K562 (cell line): ENCODE measurements at regions not wholly inside any gene's neighbourhood (a gene's known extent, or its start where the extent isn't known, plus 50 kb on each side); places are given as distances from the start of the nearest gene placed in this dataset.
"Not testable (repeated sequence)": the region's sequence is repeated elsewhere in the genome, so short reads cannot be mapped to it uniquely, and the experiment has no call there.

ENCODE experiments used
- ATAC-seq: fragments of 200-7000 bp; cut with Tn5 transposase; 3 replicates; pipeline ENCODE4 v1.9.1; 2020; ENCODE audit warnings: moderate library complexity
- BruUV-seq: library from RNA; stranded (reverse); fragments of 400-500 nt; replicated peaks from 2 replicates; lab custom pipeline; 2021; lab: Mats Ljungman, UMichigan
- CTCF ChIA-PET: fragments of 300-600 bp; formaldehyde crosslinking; extraction: SDS; loops from one replicate; lab custom pipeline; 2021; ENCODE audit warnings: low intra/inter-chr PET ratio; lab: Yijun Ruan, JAX
- POLR2A ChIA-PET: fragments of 300-600, 350-650 bp; sonication (Branson Sonifier 250); formaldehyde crosslinking; extraction: SDS; loops from one replicate; lab custom pipeline; 2021; ENCODE audit warnings: antibody characterized with exemption, inconsistent platforms; lab: Yijun Ruan, JAX
- DNase-seq, 4 experiments: peaks; one replicate each; pipeline versions ENCODE4 v3.0.0 to v3.0.0-alpha.2; 2011 to 2018; ENCODE audit warnings: low spot score in 3 of 4, mixed read lengths in 3 of 4; ENCODE audit errors: extremely low read depth in 1 of 4
- FAIRE-seq: peaks from 2 replicates; lab custom pipeline; 2011; peaks lifted over from hg19 to GRCh38; lab: Jason Lieb, UNC
- H2AFZ ChIP-seq: 2 replicates; pipeline ENCODE4 v1.6.0; 2011; ENCODE audit warnings: low read depth, low read length, control low read depth, inconsistent platforms
- H3K27ac ChIP-seq: fragments of 200-600 bp; 3 replicates; pipeline ENCODE4 v1.8.0; 2011; ENCODE audit warnings: low read depth, mild to moderate bottlenecking, control low read depth, inconsistent platforms, low read length, moderate library complexity, mixed read lengths; ENCODE audit errors: extremely low read depth
- H3K27me3 ChIP-seq, 2 experiments: fragments of 300-600 bp in 1 of 2; 2 replicates in 1 of 2; 3 replicates in 1 of 2; pipeline versions ENCODE4 v1.6.0 to v1.8.0; 2011; ENCODE audit warnings: inconsistent platforms in 2 of 2, low read length in 2 of 2, mild to moderate bottlenecking in 1 of 2, mixed read lengths in 1 of 2, moderate library complexity in 1 of 2; ENCODE audit not compliant: control insufficient read depth in 2 of 2, insufficient read depth in 2 of 2
- H3K36me3 ChIP-seq: fragments of 300-600 bp; 3 replicates; pipeline ENCODE4 v1.8.0; 2011; ENCODE audit warnings: mild to moderate bottlenecking, low read length, inconsistent platforms; ENCODE audit not compliant: control insufficient read depth, insufficient read depth
- H3K4me1 ChIP-seq, 2 experiments: fragments of 200-600 bp in 1 of 2; replicated peaks in 1 of 2; 2 replicates in 1 of 2; 3 replicates in 1 of 2; pipeline versions ENCODE4 v1.5.1 to v1.8.0; 2011; ENCODE audit warnings: inconsistent platforms in 2 of 2, low read length in 2 of 2, mild to moderate bottlenecking in 1 of 2, mixed read lengths in 1 of 2, moderate library complexity in 1 of 2; ENCODE audit not compliant: control insufficient read depth in 2 of 2, insufficient read depth in 2 of 2
- H3K4me2 ChIP-seq: 2 replicates; pipeline ENCODE4 v1.6.1; 2011; ENCODE audit warnings: low read length, control low read depth, inconsistent platforms, mixed read lengths; ENCODE audit not compliant: insufficient read depth
- H3K4me3 ChIP-seq: fragments of 200-600 bp; sonication (generic), shearing (Covaris generic); 2 replicates; pipeline ENCODE4 v1.5.1; 2016; ENCODE audit warnings: control low read depth, inconsistent platforms
- H3K79me2 ChIP-seq: fragments of 200-600 bp; 3 replicates; pipeline ENCODE4 v1.8.0; 2011; ENCODE audit warnings: low read length, inconsistent platforms; ENCODE audit not compliant: control insufficient read depth, insufficient read depth
- H3K9ac ChIP-seq, 2 experiments: 2 replicates each; pipeline versions ENCODE4 v1.6.0 to v1.6.1; 2011; ENCODE audit warnings: low read depth in 2 of 2, low read length in 2 of 2, control low read depth in 1 of 2, inconsistent platforms in 1 of 2, mild to moderate bottlenecking in 1 of 2, mixed read lengths in 1 of 2; ENCODE audit not compliant: insufficient read depth in 1 of 2
- H3K9me1 ChIP-seq: one replicate; pipeline ENCODE4 v1.6.0; 2011; ENCODE audit warnings: inconsistent platforms, mild to moderate bottlenecking, low read length, moderate library complexity; ENCODE audit not compliant: control insufficient read depth, insufficient read depth
- H3K9me3 ChIP-seq: replicated peaks from 2 replicates; pipeline ENCODE4 v1.5.1; 2011; ENCODE audit warnings: low read depth, low read length, inconsistent platforms; ENCODE audit not compliant: control insufficient read depth, insufficient read depth
- H4K20me1 ChIP-seq: replicated peaks from 2 replicates; pipeline ENCODE4 v1.6.1; 2011; ENCODE audit warnings: low read length, inconsistent platforms, mixed read lengths; ENCODE audit not compliant: control insufficient read depth, insufficient read depth
- ARNT ChIP-seq, 2 experiments: fragments of 450-650 bp; IDR thresholded peaks; 2 replicates each; pipeline ENCODE4 v1.6.1; 2016; ENCODE audit warnings: mild to moderate bottlenecking in 1 of 2
- ASH1L ChIP-seq: fragments of 450-650 bp; IDR thresholded peaks from 2 replicates; pipeline ENCODE4 v1.6.1; 2018; ENCODE audit warnings: borderline replicate concordance, mild to moderate bottlenecking, low read depth; ENCODE audit not compliant: partially characterized antibody
- ATF7 ChIP-seq: fragments of 450-650 bp; IDR thresholded peaks from 2 replicates; pipeline ENCODE4 v1.7.1; 2014; ENCODE audit warnings: mild to moderate bottlenecking, moderate library complexity
- HDAC3 ChIP-seq: fragments of 450-650 bp; IDR thresholded peaks from 2 replicates; pipeline ENCODE4 v1.6.1; 2018; ENCODE audit warnings: borderline replicate concordance, mild to moderate bottlenecking, moderate library complexity; ENCODE audit not compliant: partially characterized antibody
- MCM7 ChIP-seq, 2 experiments: fragments of 450-650 bp; IDR thresholded peaks; 2 replicates each; pipeline ENCODE4 v1.6.1; 2016 to 2018
- SAFB2 ChIP-seq: fragments of 200-400 bp; formaldehyde crosslinking; IDR thresholded peaks from 2 replicates; pipeline ENCODE4 v1.6.1; 2018; ENCODE audit warnings: borderline replicate concordance, low read length, low read depth, moderate library complexity; ENCODE audit not compliant: severe bottlenecking
- SLC30A9 ChIP-seq: fragments of 250-450 bp; sonication (Bioruptor Pico); IDR thresholded peaks from 2 replicates; pipeline ENCODE4 v1.8.0; 2022; ENCODE audit warnings: mild to moderate bottlenecking, moderate library complexity
- SNRNP70 ChIP-seq: fragments of 200-400 bp; formaldehyde crosslinking; optimal IDR thresholded peaks from 2 replicates; pipeline ENCODE3; 2017; ENCODE audit warnings: low read depth, low read length
- TFAM ChIP-seq: fragments of 250-450 bp; sonication (Bioruptor Pico); conservative IDR thresholded peaks from 2 replicates; pipeline ENCODE4 v1.5.0; 2021; ENCODE audit warnings: mild to moderate bottlenecking, moderate library complexity
- WGBS: fragments of 100-300 bp; shearing (Covaris generic); methylation state at CpG from one replicate; pipeline ENCODE4 v1.1.6; 2016; ENCODE audit warnings: low coverage, mixed read lengths; ENCODE audit not compliant: insufficient coverage; ENCODE audit errors: missing lambda C conversion rate; 5-methylcytosine and 5-hydroxymethylcytosine counted together
- in situ Hi-C: fragments of 300-500 bp; cut with MboI; formaldehyde crosslinking; loops from 4 replicates; pipeline ENCODE4 v1.15.0; 2018; ENCODE audit warnings: inconsistent platforms, mixed read lengths
- intact Hi-C: fragments of 100-400 bp; cut with micrococcal nuclease; formaldehyde crosslinking; loops from 2 replicates; pipeline ENCODE4 v1.14.2; 2022
- TF ChIP-seq, protein P1 (sequence below): sonication (generic); formaldehyde crosslinking; IDR thresholded peaks from 2 replicates; pipeline ENCODE4 v1.8.0; 2023; ENCODE audit warnings: mild to moderate bottlenecking, missing genetic modification reagents

DNA sequence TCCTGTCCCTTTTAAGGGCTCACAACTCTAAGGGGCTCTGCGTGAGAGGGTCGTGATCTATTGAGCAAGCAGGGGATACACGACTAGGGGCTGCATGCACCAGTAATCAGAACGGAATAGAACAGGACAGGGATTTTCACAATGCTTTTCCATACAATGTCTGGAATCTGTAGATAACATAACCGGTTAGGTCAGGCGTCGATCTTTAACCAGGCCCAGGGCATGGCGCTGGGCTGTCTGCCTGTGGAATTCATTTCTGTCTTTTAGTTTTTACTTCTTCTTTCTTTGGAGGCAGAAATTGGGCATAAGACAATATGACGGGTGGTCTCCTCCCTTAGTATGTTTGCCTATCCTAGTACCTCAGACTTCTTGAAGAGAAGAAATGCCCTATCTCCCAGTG lies 666.8 kb upstream of the LCORL start:
- H2AFZ ChIP-seq, H3K4me3 ChIP-seq, ATAC-seq, H3K27me3 ChIP-seq, H3K4me2 ChIP-seq, H3K9ac ChIP-seq, H3K27ac ChIP-seq, BruUV-seq, FAIRE-seq, H3K36me3 ChIP-seq, H4K20me1 ChIP-seq, H3K9me1 ChIP-seq, H3K4me1 ChIP-seq, H3K9me3 ChIP-seq, H3K79me2 ChIP-seq, DNase-seq: not testable (repeated sequence)
- 2% methylated on average over 9 of the region's 9 CpGs for WGBS
- ChIA-PET POLR2A (interaction anchor here (0.6 kb wide), 1 partner anchor 26 kb away, joined by 3 read pairs; no protein-coding TSS in a partner anchor), CTCF (interaction anchor here (1.2 kb wide), 1 partner anchor 1997 kb away, joined by 3 read pairs; no protein-coding TSS in a partner anchor)
- in situ Hi-C loops (loop anchor here (25.0 kb wide), 1 partner anchor 1999 kb away; no protein-coding TSS in a partner anchor), intact Hi-C loops (loop anchor here (2.0 kb wide), 2 partner anchors 1560 to 1996 kb away; no protein-coding TSS in a partner anchor)

DNA sequence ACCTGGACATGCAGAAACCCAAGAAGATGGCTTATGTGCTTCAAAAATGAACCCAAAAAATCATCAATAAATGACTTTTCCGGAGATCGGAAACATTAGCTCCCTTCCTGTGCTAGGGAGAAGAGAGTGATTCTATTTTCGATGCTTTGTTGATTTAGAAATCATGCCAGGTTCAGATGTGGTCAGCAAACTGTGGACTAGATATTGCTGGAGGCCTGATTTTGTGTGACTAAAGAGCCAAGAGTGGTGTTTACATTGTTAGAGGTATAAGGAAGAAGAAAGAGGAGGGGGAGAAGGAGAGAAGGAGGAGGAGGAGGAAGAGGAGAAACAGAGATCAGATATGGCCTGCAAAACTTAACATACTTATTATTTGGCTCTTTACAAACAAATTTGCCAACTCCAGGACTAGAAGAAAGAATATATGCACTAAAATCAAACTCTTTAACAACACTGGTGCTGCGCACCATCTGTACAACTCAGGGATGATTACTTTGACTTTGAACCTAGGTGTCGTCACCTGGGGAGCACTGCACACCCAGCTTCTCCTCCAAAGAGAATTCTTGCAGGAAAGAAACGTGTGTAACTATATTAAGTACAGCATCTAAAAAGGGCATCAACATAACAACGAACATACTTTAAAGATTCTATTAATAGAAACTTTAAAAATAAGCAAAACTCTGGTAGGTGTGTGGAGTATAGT lies 664.9 kb upstream of the LCORL start:
- H3K4me2 ChIP-seq: no peak overlapping the region
- FAIRE-seq (no peak), ATAC-seq (no peak), DNase-seq (no peak)
- no peaks in the 10 kb centered on the region for H3K36me3 ChIP-seq
- no peaks in the 10 kb centered on the region for H4K20me1 ChIP-seq
- H3K27me3 ChIP-seq: no peaks in the 10 kb centered on the region
- no peak overlapping the region for H3K9ac ChIP-seq
- no TSS peak for BruUV-seq
- no peaks in the 10 kb centered on the region for H3K9me1 ChIP-seq
- no peak overlapping the region for H2AFZ ChIP-seq
- H3K4me3 ChIP-seq: no peak overlapping the region
- CTCF ChIA-PET: no interaction called here
- no peaks in the 10 kb centered on the region for H3K79me2 ChIP-seq
- POLR2A ChIA-PET: no interaction called here
- H3K27ac ChIP-seq: no peak overlapping the region
- H3K9me3 ChIP-seq: no peaks in the 10 kb centered on the region
- WGBS: 3% methylated on average over 7 of the region's 7 CpGs
- intact Hi-C loops (no loop called here), in situ Hi-C loops (loop anchor here (25.0 kb wide), 1 partner anchor 2001 kb away; no protein-coding TSS in a partner anchor)
- H3K4me1 ChIP-seq: no peaks in the 10 kb centered on the region
- TF ChIP-seq TFAM (no peak), SLC30A9 (CRISPR knock-in tag) (no peak), ATF7 (no peak), SAFB2 (no peak), SNRNP70 (no peak), HDAC3 (no peak), ARNT (IDR thresholded peaks at IDR 0.05) (no peak), ASH1L (no peak), MCM7 (IDR thresholded peaks at IDR 0.05) (no peak)
- TF ChIP-seq, protein P1, sequence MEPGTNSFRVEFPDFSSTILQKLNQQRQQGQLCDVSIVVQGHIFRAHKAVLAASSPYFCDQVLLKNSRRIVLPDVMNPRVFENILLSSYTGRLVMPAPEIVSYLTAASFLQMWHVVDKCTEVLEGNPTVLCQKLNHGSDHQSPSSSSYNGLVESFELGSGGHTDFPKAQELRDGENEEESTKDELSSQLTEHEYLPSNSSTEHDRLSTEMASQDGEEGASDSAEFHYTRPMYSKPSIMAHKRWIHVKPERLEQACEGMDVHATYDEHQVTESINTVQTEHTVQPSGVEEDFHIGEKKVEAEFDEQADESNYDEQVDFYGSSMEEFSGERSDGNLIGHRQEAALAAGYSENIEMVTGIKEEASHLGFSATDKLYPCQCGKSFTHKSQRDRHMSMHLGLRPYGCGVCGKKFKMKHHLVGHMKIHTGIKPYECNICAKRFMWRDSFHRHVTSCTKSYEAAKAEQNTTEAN (CRISPR knock-in tag): no peak
